ENCODE measurements at regions not wholly inside any gene's neighbourhood (a gene's known extent, or its start where the extent isn't known, plus 50 kb on each side); places are given as distances from the start of the nearest gene placed in this dataset.

DNA sequence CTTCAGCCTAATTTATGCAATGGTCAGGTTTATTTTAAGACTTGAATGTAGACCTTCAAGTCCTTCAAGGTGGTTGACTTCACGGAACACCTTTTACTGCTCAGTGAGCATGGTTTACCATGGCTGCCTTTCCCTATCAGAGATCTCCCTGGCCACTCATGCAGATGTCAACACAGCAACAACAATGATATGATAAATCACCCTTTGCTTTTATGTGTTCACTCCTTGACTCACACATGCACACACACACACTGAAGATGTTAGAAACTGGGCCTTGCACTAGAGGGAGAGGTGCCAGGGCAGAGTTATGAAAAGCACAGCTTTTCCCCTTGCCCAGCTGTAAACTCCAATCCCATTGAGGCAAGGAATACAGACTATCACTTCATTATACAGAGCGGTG, 134.4 kb downstream of the WNT5A start:
- no peak for DNase-seq (ENCODE audit: low read depth, low spot score)
- in situ Hi-C loops (cut with HindIII; ENCODE audit: low sequenced_read_pairs) = no loop called here
- TF ChIP-seq, protein P1, sequence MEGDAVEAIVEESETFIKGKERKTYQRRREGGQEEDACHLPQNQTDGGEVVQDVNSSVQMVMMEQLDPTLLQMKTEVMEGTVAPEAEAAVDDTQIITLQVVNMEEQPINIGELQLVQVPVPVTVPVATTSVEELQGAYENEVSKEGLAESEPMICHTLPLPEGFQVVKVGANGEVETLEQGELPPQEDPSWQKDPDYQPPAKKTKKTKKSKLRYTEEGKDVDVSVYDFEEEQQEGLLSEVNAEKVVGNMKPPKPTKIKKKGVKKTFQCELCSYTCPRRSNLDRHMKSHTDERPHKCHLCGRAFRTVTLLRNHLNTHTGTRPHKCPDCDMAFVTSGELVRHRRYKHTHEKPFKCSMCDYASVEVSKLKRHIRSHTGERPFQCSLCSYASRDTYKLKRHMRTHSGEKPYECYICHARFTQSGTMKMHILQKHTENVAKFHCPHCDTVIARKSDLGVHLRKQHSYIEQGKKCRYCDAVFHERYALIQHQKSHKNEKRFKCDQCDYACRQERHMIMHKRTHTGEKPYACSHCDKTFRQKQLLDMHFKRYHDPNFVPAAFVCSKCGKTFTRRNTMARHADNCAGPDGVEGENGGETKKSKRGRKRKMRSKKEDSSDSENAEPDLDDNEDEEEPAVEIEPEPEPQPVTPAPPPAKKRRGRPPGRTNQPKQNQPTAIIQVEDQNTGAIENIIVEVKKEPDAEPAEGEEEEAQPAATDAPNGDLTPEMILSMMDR (IDR thresholded peaks at IDR 0.05; ENCODE audit: low read depth, low read length) = no peak
- no peak overlapping the region for H3K4me3 ChIP-seq (ENCODE audit: low read depth, low read length)

DNA sequence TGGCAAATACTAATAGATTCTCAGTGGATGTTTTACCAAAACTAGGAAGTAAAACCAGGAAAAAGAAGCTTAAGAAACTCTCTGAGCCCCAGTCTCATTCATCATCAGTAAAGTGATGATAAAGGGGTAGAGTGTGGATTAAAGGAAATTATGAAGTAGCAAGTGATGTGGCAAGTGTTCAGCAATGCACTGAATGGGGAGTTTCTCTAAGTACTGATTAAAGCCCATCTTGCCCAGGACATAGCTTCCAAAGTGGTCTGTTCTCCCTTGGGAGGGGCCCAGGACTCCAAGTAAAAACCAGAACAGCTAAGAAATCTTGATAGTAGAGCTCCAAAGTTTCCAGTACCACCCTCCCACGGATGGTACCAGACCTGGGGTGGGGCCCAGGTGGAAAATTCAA, 137.3 kb downstream of the WNT5A start:
- in situ Hi-C loops (cut with HindIII; ENCODE audit: low sequenced_read_pairs) = no loop called here
- TF ChIP-seq, protein P1 (IDR thresholded peaks at IDR 0.05; ENCODE audit: low read depth, low read length) = no peak
- H3K4me3 ChIP-seq (ENCODE audit: low read depth, low read length) = no peak overlapping the region
- DNase-seq (ENCODE audit: low read depth, low spot score) = no peak

DNA sequence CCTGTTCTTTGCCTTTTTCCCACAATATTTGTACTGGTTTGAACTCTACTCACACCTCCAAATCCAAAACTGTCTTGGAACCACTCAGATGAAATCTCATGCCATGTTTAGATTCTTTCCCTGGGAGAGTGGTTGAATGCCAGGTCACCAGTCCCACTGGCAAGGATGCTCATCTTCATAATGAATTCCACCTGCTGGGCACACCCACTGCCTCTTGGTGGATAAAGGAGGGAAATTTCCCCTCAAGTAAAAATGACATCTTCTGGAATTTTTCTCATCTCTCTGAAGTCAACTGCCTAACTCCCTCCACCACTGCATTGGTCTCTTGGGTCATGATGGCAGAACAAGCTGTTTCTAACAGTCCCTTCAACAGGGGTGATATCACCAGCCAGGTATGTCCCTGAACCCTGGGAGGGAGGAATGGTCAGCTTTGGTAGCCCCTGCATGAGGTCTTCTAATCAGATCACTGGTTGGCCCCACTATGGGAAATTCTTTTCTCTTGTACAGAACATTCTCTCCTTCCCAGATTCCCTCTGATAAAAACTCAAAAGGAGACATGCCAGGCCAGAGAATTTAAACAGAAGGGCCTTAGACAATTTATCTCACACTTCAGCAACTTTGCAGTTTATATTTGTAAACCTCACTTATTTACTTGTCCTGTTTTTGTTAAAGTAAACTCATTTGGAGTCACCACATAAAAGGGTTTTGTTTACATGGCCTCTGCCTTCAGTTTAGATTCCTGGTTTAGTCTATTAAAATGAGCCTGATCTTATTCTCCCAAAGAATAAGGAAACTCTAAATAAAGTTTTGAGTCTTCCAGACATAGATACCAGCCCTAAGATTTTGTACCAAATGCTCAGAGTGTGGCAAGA, 143.4 kb downstream of the WNT5A start:
- in situ Hi-C loops (cut with HindIII; ENCODE audit: low sequenced_read_pairs) = no loop called here
- TF ChIP-seq, protein P1 (IDR thresholded peaks at IDR 0.05; ENCODE audit: low read depth, low read length) = no peak
- no peak overlapping the region for H3K4me3 ChIP-seq (ENCODE audit: low read depth, low read length)
- DNase-seq (ENCODE audit: low read depth, low spot score) = peak; percentile 65

DNA sequence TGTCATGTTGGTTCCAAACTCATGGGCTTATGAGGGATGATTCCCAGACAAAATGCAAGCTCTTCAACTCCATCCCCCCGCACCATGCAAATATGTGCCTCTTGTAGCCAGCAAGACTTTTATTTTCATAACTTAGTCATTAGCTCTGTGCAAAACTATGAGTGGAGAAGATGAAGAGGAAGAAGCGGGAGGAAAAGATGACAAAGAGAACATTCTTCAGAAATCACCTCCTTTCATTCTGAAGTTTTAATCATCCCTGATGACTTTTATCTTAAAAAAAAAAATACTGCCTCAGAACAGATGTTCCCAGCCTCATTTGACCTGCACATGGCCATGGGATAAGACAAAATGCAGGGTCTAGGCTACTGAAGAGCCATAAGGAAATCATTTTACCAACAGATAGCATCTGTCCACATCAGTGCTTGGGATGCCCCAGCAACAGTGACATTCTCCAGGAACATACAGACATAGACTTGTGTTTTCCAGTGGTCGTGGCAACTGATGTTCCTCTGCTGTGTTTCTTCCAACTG, 145.5 kb downstream of the WNT5A start:
- no peak overlapping the region for H3K4me3 ChIP-seq (ENCODE audit: low read depth, low read length)
- TF ChIP-seq, protein P1 (IDR thresholded peaks at IDR 0.05; ENCODE audit: low read depth, low read length) = no peak
- in situ Hi-C loops (cut with HindIII; ENCODE audit: low sequenced_read_pairs) = no loop called here
- DNase-seq (ENCODE audit: low read depth, low spot score) = peak; percentile 54

DNA sequence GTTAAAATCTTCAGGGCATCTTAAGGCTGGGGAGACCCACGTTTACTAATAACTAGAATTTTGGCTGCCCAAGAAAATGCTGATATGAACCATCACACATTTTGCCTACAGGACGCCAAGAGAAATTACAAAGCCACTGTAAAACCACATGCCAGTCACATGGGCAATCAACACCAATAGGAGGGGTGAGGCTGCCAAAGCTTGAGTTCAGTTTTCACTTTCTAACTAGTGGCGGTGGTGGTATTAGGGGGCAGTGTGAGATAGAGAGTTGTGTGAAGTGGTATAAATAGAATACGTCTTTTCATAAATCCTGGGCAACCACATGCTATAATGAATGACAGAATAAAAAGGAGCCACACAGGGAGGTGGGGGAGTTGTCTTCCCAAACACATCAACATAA, 147.3 kb downstream of the WNT5A start:
- no peak for DNase-seq (ENCODE audit: low read depth, low spot score)
- no peak overlapping the region for H3K4me3 ChIP-seq (ENCODE audit: low read depth, low read length)
- TF ChIP-seq, protein P1 (IDR thresholded peaks at IDR 0.05; ENCODE audit: low read depth, low read length) = no peak
- in situ Hi-C loops (cut with HindIII; ENCODE audit: low sequenced_read_pairs) = no loop called here

DNA sequence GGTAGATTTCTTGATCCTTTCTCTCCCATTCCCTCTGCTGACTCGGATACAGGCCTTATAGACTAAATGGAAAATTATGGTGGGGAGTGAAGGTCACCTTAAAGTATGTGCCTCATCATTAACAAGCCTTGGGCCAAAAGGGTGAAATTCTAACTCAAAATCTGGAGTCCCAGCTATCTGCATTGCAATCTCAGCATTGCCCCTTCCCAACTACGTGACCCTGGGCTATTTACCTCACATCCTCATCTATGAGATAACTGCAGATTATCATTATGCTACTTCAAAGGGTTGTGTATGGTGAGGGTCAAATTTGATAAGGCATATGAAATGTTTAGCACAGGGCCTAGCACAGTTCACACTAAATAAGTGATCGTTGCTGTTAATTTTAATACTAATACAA, 147.7 kb downstream of the WNT5A start:
- DNase-seq (ENCODE audit: low read depth, low spot score) = no peak
- in situ Hi-C loops (cut with HindIII; ENCODE audit: low sequenced_read_pairs) = no loop called here
- no peak overlapping the region for H3K4me3 ChIP-seq (ENCODE audit: low read depth, low read length)
- TF ChIP-seq, protein P1 (IDR thresholded peaks at IDR 0.05; ENCODE audit: low read depth, low read length) = no peak
